HEK293 (cell line): ENCODE measurements at regions not wholly inside any gene's neighbourhood (a gene's known extent, or its start where the extent isn't known, plus 50 kb on each side); places are given as distances from the start of the nearest gene placed in this dataset.

Experiments used
- CTCF ChIA-PET: fragments of 350-600 bp; formaldehyde crosslinking; extraction: SDS; loops from one replicate; lab custom pipeline; 2021; ENCODE audit warnings: antibody characterized with exemption; lab: Yijun Ruan, JAX
- POLR2A ChIA-PET: fragments of 300-600 bp; formaldehyde crosslinking; extraction: SDS; loops from one replicate; lab custom pipeline; 2020; ENCODE audit warnings: antibody characterized with exemption, inconsistent platforms; lab: Yijun Ruan, JAX
- H3K27ac ChIP-seq: fragments of 200-500 bp; sonication (Bioruptor generic); 2 replicates; pipeline ENCODE4 v1.5.1; 2014; ENCODE audit warnings: low read depth, low read length, control low read depth, inconsistent platforms; ENCODE audit errors: extremely low read depth
- H3K36me3 ChIP-seq, 2 experiments: fragments of 200-500 bp in 1 of 2; sonication (Bioruptor generic) in 1 of 2; 1 replicate in 1 of 2; 2 replicates in 1 of 2; pipeline ENCODE4 v1.5.1; 2014 to 2017; ENCODE audit warnings: inconsistent platforms in 2 of 2, low read length in 2 of 2; ENCODE audit not compliant: control insufficient read depth in 2 of 2, insufficient read depth in 1 of 2
- H3K4me1 ChIP-seq: fragments of 200-500 bp; sonication (Bioruptor generic); 2 replicates; pipeline ENCODE4 v1.5.1; 2014; ENCODE audit warnings: mild to moderate bottlenecking, low read length, inconsistent platforms; ENCODE audit not compliant: control insufficient read depth, insufficient read depth
- H3K4me3 ChIP-seq: 2 replicates; pipeline ENCODE4 v1.5.1; 2011; ENCODE audit warnings: low read depth, mild to moderate bottlenecking, control low read depth, low read length, moderate library complexity
- H3K9me3 ChIP-seq: fragments of 200-500 bp; sonication (Bioruptor generic); 2 replicates; pipeline ENCODE4 v1.5.1; 2014; ENCODE audit warnings: low read depth, low read length, inconsistent platforms; ENCODE audit not compliant: control insufficient read depth, insufficient read depth
- KLF16 ChIP-seq: fragments of 450-650 bp; formaldehyde crosslinking; IDR thresholded peaks from 2 replicates; pipeline ENCODE4 v1.5.1; 2017; ENCODE audit warnings: missing biosample characterization, missing genetic modification characterization
- SP2 ChIP-seq: fragments of 450-650 bp; formaldehyde crosslinking; IDR thresholded peaks from 2 replicates; pipeline ENCODE4 v1.5.1; 2016; ENCODE audit warnings: missing biosample characterization, missing genetic modification characterization
- YY1 ChIP-seq: fragments of 450-650 bp; formaldehyde crosslinking; IDR thresholded peaks from 2 replicates; pipeline ENCODE4 v1.5.1; 2018; ENCODE audit warnings: missing biosample characterization, missing genetic modification characterization
- ZBTB1 ChIP-seq: fragments of 450-650 bp; formaldehyde crosslinking; IDR thresholded peaks from 2 replicates; pipeline ENCODE4 v1.5.1; 2016; ENCODE audit warnings: missing biosample characterization, missing genetic modification characterization
- ZBTB17 ChIP-seq: fragments of 450-650 bp; formaldehyde crosslinking; IDR thresholded peaks from 2 replicates; pipeline ENCODE4 v1.5.1; 2016; ENCODE audit warnings: missing biosample characterization, missing genetic modification characterization
- ZFP3 ChIP-seq: fragments of 450-650 bp; formaldehyde crosslinking; IDR thresholded peaks from 2 replicates; pipeline ENCODE4 v1.5.1; 2016; ENCODE audit warnings: low read depth, missing biosample characterization, missing genetic modification characterization
- ZNF211 ChIP-seq: fragments of 450-650 bp; formaldehyde crosslinking; IDR thresholded peaks from 2 replicates; pipeline ENCODE4 v1.5.1; 2016; ENCODE audit warnings: low read depth, missing biosample characterization, missing genetic modification characterization
- ZNF221 ChIP-seq: fragments of 450-650 bp; formaldehyde crosslinking; IDR thresholded peaks from 2 replicates; pipeline ENCODE4 v1.5.1; 2017; ENCODE audit warnings: missing biosample characterization, missing genetic modification characterization, borderline replicate concordance
- ZNF223 ChIP-seq: fragments of 450-650 bp; formaldehyde crosslinking; IDR thresholded peaks from 2 replicates; pipeline ENCODE4 v1.5.1; 2016; ENCODE audit warnings: missing biosample characterization, missing genetic modification characterization
- ZNF266 ChIP-seq: fragments of 450-650 bp; formaldehyde crosslinking; IDR thresholded peaks from 2 replicates; pipeline ENCODE4 v1.5.1; 2016; ENCODE audit warnings: missing biosample characterization, missing genetic modification characterization, low read depth
- ZNF416 ChIP-seq: fragments of 450-650 bp; formaldehyde crosslinking; IDR thresholded peaks from 2 replicates; pipeline ENCODE4 v1.5.1; 2016; ENCODE audit warnings: missing biosample characterization, missing genetic modification characterization
- ZNF423 ChIP-seq: fragments of 450-650 bp; formaldehyde crosslinking; IDR thresholded peaks from 2 replicates; pipeline ENCODE4 v1.5.1; 2016; ENCODE audit warnings: missing biosample characterization, missing genetic modification characterization
- ZNF426 ChIP-seq: fragments of 450-650 bp; formaldehyde crosslinking; IDR thresholded peaks from 2 replicates; pipeline ENCODE4 v1.5.1; 2017; ENCODE audit warnings: missing biosample characterization, missing genetic modification characterization, mild to moderate bottlenecking, inconsistent platforms, moderate library complexity
- ZNF521 ChIP-seq: fragments of 450-650 bp; formaldehyde crosslinking; IDR thresholded peaks from 2 replicates; pipeline ENCODE4 v1.5.1; 2017; ENCODE audit warnings: missing biosample characterization, mild to moderate bottlenecking, missing genetic modification characterization
- ZNF544 ChIP-seq: fragments of 450-650 bp; formaldehyde crosslinking; IDR thresholded peaks from 2 replicates; pipeline ENCODE4 v1.5.0; 2017; ENCODE audit warnings: missing biosample characterization, missing genetic modification characterization
- ZNF645 ChIP-seq: fragments of 450-650 bp; formaldehyde crosslinking; IDR thresholded peaks from 2 replicates; pipeline ENCODE4; 2016; ENCODE audit warnings: missing biosample characterization, missing genetic modification characterization
- ZNF654 ChIP-seq: fragments of 450-650 bp; formaldehyde crosslinking; IDR thresholded peaks from 2 replicates; pipeline ENCODE4 v1.5.1; 2016; ENCODE audit warnings: low read depth, missing biosample characterization, missing genetic modification characterization
- ZNF707 ChIP-seq: fragments of 450-650 bp; formaldehyde crosslinking; IDR thresholded peaks from 2 replicates; pipeline ENCODE4 v1.5.1; 2016; ENCODE audit warnings: missing biosample characterization, missing genetic modification characterization
- ZNF785 ChIP-seq: fragments of 450-650 bp; formaldehyde crosslinking; IDR thresholded peaks from 2 replicates; pipeline ENCODE4 v1.5.1; 2016; ENCODE audit warnings: missing biosample characterization, missing genetic modification characterization
- TF ChIP-seq, protein P1 (sequence below): fragments of 450-650 bp; formaldehyde crosslinking; IDR thresholded peaks from 2 replicates; pipeline ENCODE4 v1.5.1; 2016; ENCODE audit warnings: missing biosample characterization, missing genetic modification characterization
- TF ChIP-seq, protein P2 (sequence below): fragments of 450-650 bp; formaldehyde crosslinking; IDR thresholded peaks from 2 replicates; pipeline ENCODE4 v1.5.1; 2016; ENCODE audit warnings: missing biosample characterization, missing genetic modification characterization
- TF ChIP-seq, protein P3 (sequence below): fragments of 450-650 bp; formaldehyde crosslinking; IDR thresholded peaks from 2 replicates; pipeline ENCODE4 v1.5.1; 2016; ENCODE audit warnings: missing biosample characterization, missing genetic modification characterization

GRCh38 chr6:134604014-134604676 lies 286.2 kb upstream of the SGK1 start:
- CTCF ChIA-PET: interaction anchor here (0.5 kb wide), 1 partner anchor 183 kb away, joined by 4 read pairs; no protein-coding TSS in a partner anchor
- Histone ChIP-seq H3K4me3 (no peak overlapping the region), H3K4me1 (no peaks in the 10 kb centered on the region), H3K36me3 (no peaks in the 10 kb centered on the region), H3K27ac (no peak overlapping the region), H3K9me3 (no peaks in the 10 kb centered on the region)
- TF ChIP-seq ZNF423 (tag by site-specific recombination): 0 out of 2 replicates have a peak, but pooled peaks have one; percentile 27
- TF ChIP-seq ZNF426 (tag by site-specific recombination): no peak
- POLR2A ChIA-PET: no interaction called here

GRCh38 chr6:134603561-134603960 lies 285.6 kb upstream of the SGK1 start:
- Histone ChIP-seq H3K36me3 (no peaks in the 10 kb centered on the region), H3K9me3 (no peaks in the 10 kb centered on the region), H3K27ac (no peak overlapping the region), H3K4me1 (no peaks in the 10 kb centered on the region), H3K4me3 (no peak overlapping the region)
- CTCF ChIA-PET: no interaction called here
- TF ChIP-seq ZNF785 (tag by site-specific recombination) (no peak), ZNF544 (tag by site-specific recombination) (no peak), ZNF223 (tag by site-specific recombination) (no peak), ZNF416 (tag by site-specific recombination) (no peak)
- POLR2A ChIA-PET: no interaction called here

- Histone ChIP-seq H3K4me3 (no peak overlapping the region), H3K36me3 (no peaks in the 10 kb centered on the region), H3K4me1 (no peaks in the 10 kb centered on the region), H3K9me3 (no peaks in the 10 kb centered on the region), H3K27ac (no peak overlapping the region)
- CTCF ChIA-PET: interaction anchor here (1.0 to 1.1 kb wide), 2 partner anchors 14 to 222 kb away, joined by 3 read pairs; no protein-coding TSS in a partner anchor
- POLR2A ChIA-PET: no interaction called here
- TF ChIP-seq ZNF266 (tag by site-specific recombination) (no peak), ZNF223 (tag by site-specific recombination) (no peak), ZNF785 (tag by site-specific recombination) (no peak), KLF16 (no peak), ZNF426 (tag by site-specific recombination) (no peak), YY1 (tag by site-specific recombination) (no peak), ZNF521 (no peak), ZNF654 (no peak), ZNF221 (tag by site-specific recombination) (no peak)
- TF ChIP-seq, protein P1, sequence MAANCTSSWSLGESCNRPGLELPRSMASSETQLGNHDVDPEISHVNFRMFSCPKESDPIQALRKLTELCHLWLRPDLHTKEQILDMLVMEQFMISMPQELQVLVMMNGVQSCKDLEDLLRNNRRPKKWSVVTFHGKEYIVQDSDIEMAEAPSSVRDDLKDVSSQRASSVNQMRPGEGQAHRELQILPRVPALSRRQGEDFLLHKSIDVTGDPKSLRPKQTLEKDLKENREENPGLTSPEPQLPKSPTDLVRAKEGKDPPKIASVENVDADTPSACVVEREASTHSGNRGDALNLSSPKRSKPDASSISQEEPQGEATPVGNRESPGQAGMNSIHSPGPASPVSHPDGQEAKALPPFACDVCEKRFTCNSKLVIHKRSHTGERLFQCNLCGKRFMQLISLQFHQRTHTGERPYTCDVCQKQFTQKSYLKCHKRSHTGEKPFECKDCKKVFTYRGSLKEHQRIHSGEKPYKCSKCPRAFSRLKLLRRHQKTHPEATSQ (tag by site-specific recombination): no peak
Measured at GRCh38 chr6:134602123-134602522, 284.2 kb upstream of the SGK1 start.

- Histone ChIP-seq H3K4me3 (no peak overlapping the region), H3K27ac (no peak overlapping the region), H3K4me1 (no peaks in the 10 kb centered on the region), H3K36me3 (no peaks in the 10 kb centered on the region), H3K9me3 (no peaks in the 10 kb centered on the region)
- ChIA-PET POLR2A (no interaction called here), CTCF (interaction anchor here (0.7 to 1.7 kb wide), 4 partner anchors 10 to 563 kb away, joined by 3 read pairs; no protein-coding TSS in a partner anchor)
- TF ChIP-seq ZBTB17 (tag by site-specific recombination) (no peak), SP2 (tag by site-specific recombination) (no peak), ZNF707 (tag by site-specific recombination) (no peak), ZBTB1 (tag by site-specific recombination) (no peak), ZNF223 (tag by site-specific recombination) (no peak), ZFP3 (tag by site-specific recombination) (no peak), ZNF645 (tag by site-specific recombination) (no peak), ZNF211 (tag by site-specific recombination) (no peak)
- TF ChIP-seq, protein P2, sequence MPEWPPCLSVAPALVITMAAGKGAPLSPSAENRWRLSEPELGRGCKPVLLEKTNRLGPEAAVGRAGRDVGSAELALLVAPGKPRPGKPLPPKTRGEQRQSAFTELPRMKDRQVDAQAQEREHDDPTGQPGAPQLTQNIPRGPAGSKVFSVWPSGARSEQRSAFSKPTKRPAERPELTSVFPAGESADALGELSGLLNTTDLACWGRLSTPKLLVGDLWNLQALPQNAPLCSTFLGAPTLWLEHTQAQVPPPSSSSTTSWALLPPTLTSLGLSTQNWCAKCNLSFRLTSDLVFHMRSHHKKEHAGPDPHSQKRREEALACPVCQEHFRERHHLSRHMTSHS (tag by site-specific recombination): no peak
- TF ChIP-seq, protein P3, sequence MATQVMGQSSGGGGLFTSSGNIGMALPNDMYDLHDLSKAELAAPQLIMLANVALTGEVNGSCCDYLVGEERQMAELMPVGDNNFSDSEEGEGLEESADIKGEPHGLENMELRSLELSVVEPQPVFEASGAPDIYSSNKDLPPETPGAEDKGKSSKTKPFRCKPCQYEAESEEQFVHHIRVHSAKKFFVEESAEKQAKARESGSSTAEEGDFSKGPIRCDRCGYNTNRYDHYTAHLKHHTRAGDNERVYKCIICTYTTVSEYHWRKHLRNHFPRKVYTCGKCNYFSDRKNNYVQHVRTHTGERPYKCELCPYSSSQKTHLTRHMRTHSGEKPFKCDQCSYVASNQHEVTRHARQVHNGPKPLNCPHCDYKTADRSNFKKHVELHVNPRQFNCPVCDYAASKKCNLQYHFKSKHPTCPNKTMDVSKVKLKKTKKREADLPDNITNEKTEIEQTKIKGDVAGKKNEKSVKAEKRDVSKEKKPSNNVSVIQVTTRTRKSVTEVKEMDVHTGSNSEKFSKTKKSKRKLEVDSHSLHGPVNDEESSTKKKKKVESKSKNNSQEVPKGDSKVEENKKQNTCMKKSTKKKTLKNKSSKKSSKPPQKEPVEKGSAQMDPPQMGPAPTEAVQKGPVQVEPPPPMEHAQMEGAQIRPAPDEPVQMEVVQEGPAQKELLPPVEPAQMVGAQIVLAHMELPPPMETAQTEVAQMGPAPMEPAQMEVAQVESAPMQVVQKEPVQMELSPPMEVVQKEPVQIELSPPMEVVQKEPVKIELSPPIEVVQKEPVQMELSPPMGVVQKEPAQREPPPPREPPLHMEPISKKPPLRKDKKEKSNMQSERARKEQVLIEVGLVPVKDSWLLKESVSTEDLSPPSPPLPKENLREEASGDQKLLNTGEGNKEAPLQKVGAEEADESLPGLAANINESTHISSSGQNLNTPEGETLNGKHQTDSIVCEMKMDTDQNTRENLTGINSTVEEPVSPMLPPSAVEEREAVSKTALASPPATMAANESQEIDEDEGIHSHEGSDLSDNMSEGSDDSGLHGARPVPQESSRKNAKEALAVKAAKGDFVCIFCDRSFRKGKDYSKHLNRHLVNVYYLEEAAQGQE: no peak
Measured at GRCh38 chr6:134600671-134601070, 282.8 kb upstream of the SGK1 start.
